Caco-2 (cell line): ENCODE measurements at regions not wholly inside any gene's neighbourhood (a gene's known extent, or its start where the extent isn't known, plus 50 kb on each side); places are given as distances from the start of the nearest gene placed in this dataset.

Source experiments
- BruUV-seq: library from RNA; stranded (reverse); fragments of 400-500 nt; replicated peaks from 2 replicates; lab custom pipeline; 2021; lab: Mats Ljungman, UMichigan
- CTCF ChIA-PET: fragments of 300-600 bp; sonication (Branson Sonifier 250); formaldehyde crosslinking; loops from one replicate; lab custom pipeline; 2022; ENCODE audit warnings: antibody characterized with exemption; lab: Charles Lee
- POLR2A ChIA-PET: fragments of 300-600 bp; sonication (Branson Sonifier 250); formaldehyde crosslinking; loops from one replicate; lab custom pipeline; 2022; ENCODE audit warnings: antibody characterized with exemption; lab: Charles Lee
- DNase-seq, 2 experiments: peaks; one replicate each; pipeline versions ENCODE4 v3.0.0 to v3.0.0-alpha.2; 2020 to 2022
- H3K27me3 ChIP-seq: replicated peaks from 2 replicates; pipeline ENCODE4 v1.6.0; 2011; ENCODE audit warnings: low read length; ENCODE audit not compliant: control insufficient read depth, insufficient read depth
- H3K36me3 ChIP-seq: 2 replicates; pipeline ENCODE4 v1.5.1; 2011; ENCODE audit warnings: low read length; ENCODE audit not compliant: control insufficient read depth, insufficient read depth
- H3K4me1 ChIP-seq: fragments of 250-450 bp; sonication (Bioruptor Pico); 2 replicates; pipeline ENCODE4 v1.5.1; 2020; ENCODE audit warnings: mild to moderate bottlenecking
- H3K4me3 ChIP-seq: 2 replicates; pipeline ENCODE4 v1.5.1; 2011; ENCODE audit warnings: low read depth, mild to moderate bottlenecking, control low read depth, low read length
- H3K9me3 ChIP-seq: fragments of 250-450 bp; sonication (Bioruptor Pico); 2 replicates; pipeline ENCODE4 v1.5.1; 2020; ENCODE audit warnings: mild to moderate bottlenecking, moderate library complexity
- H3K27ac Mint-ChIP-seq: one replicate; pipeline ENCODE4 v1.8.0; 2022; ENCODE audit warnings: mixed read lengths; ENCODE audit not compliant: unreplicated experiment
- H3K27me3 Mint-ChIP-seq: one replicate; pipeline ENCODE4 v1.8.0; 2022; ENCODE audit warnings: mixed read lengths; ENCODE audit not compliant: insufficient read depth, unreplicated experiment
- H3K36me3 Mint-ChIP-seq: one replicate; pipeline ENCODE4 v1.8.0; 2022; ENCODE audit warnings: mild to moderate bottlenecking, mixed read lengths; ENCODE audit not compliant: insufficient read depth, unreplicated experiment
- H3K4me1 Mint-ChIP-seq: one replicate; pipeline ENCODE4 v1.8.0; 2022; ENCODE audit warnings: low read depth, mixed read lengths; ENCODE audit not compliant: unreplicated experiment
- H3K4me3 Mint-ChIP-seq: one replicate; pipeline ENCODE4 v1.8.0; 2022; ENCODE audit warnings: mild to moderate bottlenecking, moderate library complexity, mixed read lengths; ENCODE audit not compliant: unreplicated experiment
- H3K9me3 Mint-ChIP-seq: one replicate; pipeline ENCODE4 v1.8.0; 2022; ENCODE audit warnings: mixed read lengths; ENCODE audit not compliant: unreplicated experiment
- intact Hi-C: fragments of 100-400 bp; cut with micrococcal nuclease; formaldehyde crosslinking; loops from one replicate; pipeline ENCODE4 v1.10.0; 2022; ENCODE audit not compliant: unreplicated experiment
- TF ChIP-seq, protein P1 (sequence below), 2 experiments: fragments of 200-600 bp in 1 of 2; IDR thresholded peaks; 1 replicate in 1 of 2; 2 replicates in 1 of 2; pipeline versions ENCODE4 v1.5.1 to v1.8.0; 2011 to 2022; ENCODE audit warnings: antibody characterized with exemption in 1 of 2, control low read depth in 1 of 2, inconsistent platforms in 1 of 2, low read depth in 1 of 2, low read length in 1 of 2, mild to moderate bottlenecking in 1 of 2, moderate library complexity in 1 of 2; ENCODE audit not compliant: insufficient read depth in 1 of 2, severe bottlenecking in 1 of 2, unreplicated experiment in 1 of 2

DNA sequence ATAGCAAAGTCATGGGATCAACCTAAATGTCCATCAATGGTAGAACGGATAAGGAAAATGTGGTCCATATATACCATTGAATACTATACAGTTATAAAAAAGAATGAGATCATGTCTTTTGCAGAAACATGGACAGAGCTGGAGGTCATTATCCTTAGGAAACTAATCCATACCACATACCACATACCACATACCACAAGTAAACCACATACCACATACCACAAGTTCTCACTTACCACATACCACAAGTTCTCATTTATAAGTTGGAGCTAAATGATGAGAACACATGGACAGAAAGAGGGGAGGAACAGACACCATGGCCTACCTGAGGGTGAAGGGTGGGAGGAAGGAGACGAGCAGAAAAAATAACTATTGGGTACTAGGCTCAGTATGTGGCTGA is 154.6 kb upstream of the GHR start:
- TF ChIP-seq, protein P1, sequence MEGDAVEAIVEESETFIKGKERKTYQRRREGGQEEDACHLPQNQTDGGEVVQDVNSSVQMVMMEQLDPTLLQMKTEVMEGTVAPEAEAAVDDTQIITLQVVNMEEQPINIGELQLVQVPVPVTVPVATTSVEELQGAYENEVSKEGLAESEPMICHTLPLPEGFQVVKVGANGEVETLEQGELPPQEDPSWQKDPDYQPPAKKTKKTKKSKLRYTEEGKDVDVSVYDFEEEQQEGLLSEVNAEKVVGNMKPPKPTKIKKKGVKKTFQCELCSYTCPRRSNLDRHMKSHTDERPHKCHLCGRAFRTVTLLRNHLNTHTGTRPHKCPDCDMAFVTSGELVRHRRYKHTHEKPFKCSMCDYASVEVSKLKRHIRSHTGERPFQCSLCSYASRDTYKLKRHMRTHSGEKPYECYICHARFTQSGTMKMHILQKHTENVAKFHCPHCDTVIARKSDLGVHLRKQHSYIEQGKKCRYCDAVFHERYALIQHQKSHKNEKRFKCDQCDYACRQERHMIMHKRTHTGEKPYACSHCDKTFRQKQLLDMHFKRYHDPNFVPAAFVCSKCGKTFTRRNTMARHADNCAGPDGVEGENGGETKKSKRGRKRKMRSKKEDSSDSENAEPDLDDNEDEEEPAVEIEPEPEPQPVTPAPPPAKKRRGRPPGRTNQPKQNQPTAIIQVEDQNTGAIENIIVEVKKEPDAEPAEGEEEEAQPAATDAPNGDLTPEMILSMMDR (IDR thresholded peaks at IDR 0.05; ENCODE audit: insufficient read depth in 1 of 2, low read depth in 1 of 2, low read length in 1 of 2, severe bottlenecking in 1 of 2, unreplicated experiment in 1 of 2): no peak
- no peaks in the 10 kb centered on the region for H3K4me1 Mint-ChIP-seq
- H3K4me3 Mint-ChIP-seq: no peak overlapping the region
- ChIA-PET CTCF (no interaction called here), POLR2A (no interaction called here)
- no peaks in the 10 kb centered on the region for H3K9me3 Mint-ChIP-seq
- H3K27me3 Mint-ChIP-seq: no peaks in the 10 kb centered on the region
- Histone ChIP-seq H3K4me3 (no peak overlapping the region), H3K27me3 (no peaks in the 10 kb centered on the region), H3K4me1 (no peaks in the 10 kb centered on the region), H3K9me3 (no peaks in the 10 kb centered on the region), H3K36me3 (no peaks in the 10 kb centered on the region)
- BruUV-seq: no TSS peak
- DNase-seq: no peak
- no peak overlapping the region for H3K27ac Mint-ChIP-seq
- no peaks in the 10 kb centered on the region for H3K36me3 Mint-ChIP-seq
- intact Hi-C loops: no loop called here

DNA sequence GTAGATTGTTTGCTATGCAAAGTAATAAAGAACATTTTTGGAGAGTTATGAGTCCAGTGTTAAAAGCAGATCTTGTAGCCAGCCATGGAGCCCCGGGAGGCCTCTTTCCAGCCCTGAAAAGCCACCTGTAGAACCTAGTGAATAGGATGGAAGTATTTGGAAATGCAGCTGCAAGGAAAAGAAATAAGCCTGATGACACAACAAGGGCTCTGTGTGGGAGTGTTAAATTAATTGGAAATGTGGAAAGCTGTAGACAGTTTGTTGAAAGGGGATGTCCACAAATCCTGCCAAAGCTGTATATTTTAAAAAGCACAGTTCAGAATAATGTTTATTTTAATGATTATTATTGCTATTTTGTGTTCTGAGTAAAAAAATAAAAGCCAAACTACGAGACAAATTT is 152.5 kb upstream of the GHR start:
- Histone ChIP-seq H3K4me3 (no peak overlapping the region), H3K9me3 (no peaks in the 10 kb centered on the region), H3K27me3 (no peaks in the 10 kb centered on the region), H3K4me1 (no peaks in the 10 kb centered on the region), H3K36me3 (no peaks in the 10 kb centered on the region)
- Mint-ChIP-seq H3K27ac (no peak overlapping the region), H3K9me3 (no peaks in the 10 kb centered on the region), H3K4me3 (no peak overlapping the region), H3K36me3 (no peaks in the 10 kb centered on the region), H3K4me1 (no peaks in the 10 kb centered on the region), H3K27me3 (no peaks in the 10 kb centered on the region)
- BruUV-seq: no TSS peak
- TF ChIP-seq, protein P1 (IDR thresholded peaks at IDR 0.05; ENCODE audit: insufficient read depth in 1 of 2, low read depth in 1 of 2, low read length in 1 of 2, severe bottlenecking in 1 of 2, unreplicated experiment in 1 of 2): no peak
- CTCF ChIA-PET: no interaction called here
- intact Hi-C loops: no loop called here
- POLR2A ChIA-PET: no interaction called here
- no peak for DNase-seq

DNA sequence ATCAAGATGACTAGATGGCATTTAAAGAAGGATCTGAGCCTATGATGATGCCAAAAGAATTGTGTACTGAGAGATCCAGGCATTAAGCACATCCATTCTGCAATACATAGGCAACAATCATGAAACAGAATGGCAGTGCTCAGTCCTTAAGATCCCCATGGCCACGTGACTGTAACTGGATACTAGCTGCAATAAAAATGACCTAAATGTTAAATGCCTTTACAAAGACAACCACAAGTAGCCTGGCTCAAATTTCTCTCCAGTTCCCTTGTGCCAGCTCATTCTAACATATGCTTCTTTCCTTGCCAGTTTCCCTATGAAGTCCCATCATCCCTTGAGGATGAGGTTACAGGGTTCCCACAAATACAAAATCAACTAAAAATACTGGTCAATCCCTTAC is 148.3 kb upstream of the GHR start:
- ChIA-PET POLR2A (no interaction called here), CTCF (no interaction called here)
- no peaks in the 10 kb centered on the region for H3K4me1 Mint-ChIP-seq
- H3K27ac Mint-ChIP-seq: no peak overlapping the region
- TF ChIP-seq, protein P1 (IDR thresholded peaks at IDR 0.05; ENCODE audit: insufficient read depth in 1 of 2, low read depth in 1 of 2, low read length in 1 of 2, severe bottlenecking in 1 of 2, unreplicated experiment in 1 of 2): no peak
- H3K4me3 Mint-ChIP-seq: no peak overlapping the region
- intact Hi-C loops: no loop called here
- Histone ChIP-seq H3K36me3 (no peaks in the 10 kb centered on the region), H3K4me1 (no peaks in the 10 kb centered on the region), H3K27me3 (no peaks in the 10 kb centered on the region), H3K4me3 (no peak overlapping the region), H3K9me3 (no peaks in the 10 kb centered on the region)
- no peaks in the 10 kb centered on the region for H3K9me3 Mint-ChIP-seq
- H3K27me3 Mint-ChIP-seq: no peaks in the 10 kb centered on the region
- H3K36me3 Mint-ChIP-seq: no peaks in the 10 kb centered on the region
- no TSS peak for BruUV-seq
- no peak for DNase-seq
